Neural progenitor cell (in vitro differentiated cells): ENCODE measurements at regions not wholly inside any gene's neighbourhood (a gene's known extent, or its start where the extent isn't known, plus 50 kb on each side); places are given as distances from the start of the nearest gene placed in this dataset.

Source experiments
- EZH2 ChIP-seq: fragments of 200-600 bp; sonication (generic); IDR thresholded peaks from 2 replicates; pipeline ENCODE4 v1.6.1; 2017; ENCODE audit warnings: antibody characterized with exemption, mild to moderate bottlenecking, moderate library complexity
- EZH2phosphoT487 ChIP-seq: fragments of 200-600 bp; sonication (generic); IDR thresholded peaks from 2 replicates; pipeline ENCODE4 v1.6.1; 2017; ENCODE audit warnings: antibody characterized with exemption
- TF ChIP-seq, protein P1 (sequence below): fragments of 200-600 bp; sonication (generic); IDR thresholded peaks from 2 replicates; pipeline ENCODE4 v1.5.1; 2017; ENCODE audit warnings: antibody characterized with exemption, mild to moderate bottlenecking

DNA sequence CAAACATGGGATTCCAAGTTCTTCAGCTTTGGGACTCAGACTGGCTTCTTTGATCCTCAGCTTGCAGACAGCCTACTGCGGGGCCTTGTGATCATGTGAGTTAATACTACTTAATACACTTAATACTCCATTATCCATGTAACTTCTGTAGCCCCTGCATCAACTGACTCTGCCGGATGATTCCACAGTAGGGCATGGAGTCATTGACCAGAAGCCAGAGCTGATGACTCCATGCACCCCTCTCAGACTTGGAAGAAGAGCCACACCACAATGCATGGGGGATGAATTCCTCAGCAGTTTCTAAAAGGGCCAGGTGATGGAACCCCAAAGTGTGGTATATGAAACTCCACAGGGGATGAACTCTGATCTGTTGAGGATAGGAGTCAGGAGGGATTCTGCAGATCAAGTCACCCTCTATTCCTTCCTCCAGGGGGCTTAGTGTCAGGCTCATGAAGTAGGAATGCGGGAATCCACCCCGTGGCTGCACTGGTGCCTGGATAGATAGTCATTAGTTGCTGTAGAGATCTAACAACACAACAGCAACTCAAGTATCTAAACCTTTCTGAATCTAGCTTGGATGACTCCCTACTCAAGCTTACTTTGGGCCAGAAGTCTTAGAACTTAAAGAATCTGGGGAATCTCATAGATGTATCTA is 70.2 kb downstream of the GPR6 start:
- TF ChIP-seq, protein P1, sequence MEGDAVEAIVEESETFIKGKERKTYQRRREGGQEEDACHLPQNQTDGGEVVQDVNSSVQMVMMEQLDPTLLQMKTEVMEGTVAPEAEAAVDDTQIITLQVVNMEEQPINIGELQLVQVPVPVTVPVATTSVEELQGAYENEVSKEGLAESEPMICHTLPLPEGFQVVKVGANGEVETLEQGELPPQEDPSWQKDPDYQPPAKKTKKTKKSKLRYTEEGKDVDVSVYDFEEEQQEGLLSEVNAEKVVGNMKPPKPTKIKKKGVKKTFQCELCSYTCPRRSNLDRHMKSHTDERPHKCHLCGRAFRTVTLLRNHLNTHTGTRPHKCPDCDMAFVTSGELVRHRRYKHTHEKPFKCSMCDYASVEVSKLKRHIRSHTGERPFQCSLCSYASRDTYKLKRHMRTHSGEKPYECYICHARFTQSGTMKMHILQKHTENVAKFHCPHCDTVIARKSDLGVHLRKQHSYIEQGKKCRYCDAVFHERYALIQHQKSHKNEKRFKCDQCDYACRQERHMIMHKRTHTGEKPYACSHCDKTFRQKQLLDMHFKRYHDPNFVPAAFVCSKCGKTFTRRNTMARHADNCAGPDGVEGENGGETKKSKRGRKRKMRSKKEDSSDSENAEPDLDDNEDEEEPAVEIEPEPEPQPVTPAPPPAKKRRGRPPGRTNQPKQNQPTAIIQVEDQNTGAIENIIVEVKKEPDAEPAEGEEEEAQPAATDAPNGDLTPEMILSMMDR, result no peak
- TF ChIP-seq EZH2 (no peak), EZH2phosphoT487 (no peak)
